Sigmoid colon (tissue), 6 donors: ENCODE measurements at regions not wholly inside any gene's neighbourhood (a gene's known extent, or its start where the extent isn't known, plus 50 kb on each side); places are given as distances from the start of the nearest gene placed in this dataset.

Experiments
- DNase-seq: peaks from one replicate; pipeline ENCODE4 v3.0.0-alpha.2; 2019
- H3K27ac ChIP-seq, 4 donors: fragments of 200-600 bp; sonication (generic); one replicate each; pipeline ENCODE4 v1.5.1; 2016 to 2019; ENCODE audit warnings: mild to moderate bottlenecking in 1 of 4
- H3K27me3 ChIP-seq, 3 donors: fragments of 200-600 bp; sonication (generic); one replicate each; pipeline ENCODE4 v1.5.1; 2019; ENCODE audit warnings: mild to moderate bottlenecking in 1 of 3
- H3K36me3 ChIP-seq, 4 donors: fragments of 200-600 bp; sonication (generic); one replicate each; pipeline ENCODE4 v1.5.1; 2016 to 2019
- H3K4me1 ChIP-seq, 4 donors: fragments of 200-600 bp; sonication (generic); one replicate each; pipeline ENCODE4 v1.5.1; 2017 to 2019
- H3K4me3 ChIP-seq, 4 donors: fragments of 200-600 bp; sonication (generic); one replicate each; pipeline ENCODE4 v1.5.1; 2017 to 2019; ENCODE audit warnings: mild to moderate bottlenecking in 2 of 4, moderate library complexity in 1 of 4
- H3K9me3 ChIP-seq, 4 donors: fragments of 200-600 bp in 3 of 4; sonication (generic) in 3 of 4; one replicate each; pipeline versions ENCODE4 v1.5.1 to v1.6.1; 2013 to 2019
- EP300 ChIP-seq, 4 donors: sonication (generic); formaldehyde crosslinking; IDR thresholded peaks; one replicate each; pipeline ENCODE4 v1.6.1; 2017; ENCODE audit warnings: antibody characterized with exemption in 4 of 4
- POLR2A ChIP-seq, 2 donors: fragments of 450-650 bp; IDR thresholded peaks; one replicate each; pipeline ENCODE4 v1.6.1; 2016; ENCODE audit warnings: antibody characterized with exemption in 2 of 2, mild to moderate bottlenecking in 2 of 2, moderate library complexity in 2 of 2
- POLR2AphosphoS5 ChIP-seq, 4 donors: sonication (generic); formaldehyde crosslinking; IDR thresholded peaks; one replicate each; pipeline ENCODE4 v1.6.1; 2017; ENCODE audit warnings: antibody characterized with exemption in 4 of 4
- WGBS, 2 donors: extraction: QIAGEN DNeasy Blood & Tissue Kit; methylation state at CpG; one replicate each; pipeline ENCODE4 v1.1.7; 2013; 5-methylcytosine and 5-hydroxymethylcytosine counted together
- intact Hi-C: fragments of 100-400 bp; cut with DNase I; formaldehyde crosslinking; loops from one replicate; pipeline ENCODE4 v1.15.1; 2023
- TF ChIP-seq, protein P1 (sequence below), 4 experiments: fragments of 450-650 bp in 3 of 4; fragments of 200-600 bp in 1 of 4; IDR thresholded peaks; one replicate each; pipeline ENCODE4 v1.5.1; 2016 to 2019; ENCODE audit warnings: antibody characterized with exemption in 4 of 4, mild to moderate bottlenecking in 3 of 4, moderate library complexity in 2 of 4
- donor health status: healthy with polysubstance abuse.
- donor health status: healthy.

DNA sequence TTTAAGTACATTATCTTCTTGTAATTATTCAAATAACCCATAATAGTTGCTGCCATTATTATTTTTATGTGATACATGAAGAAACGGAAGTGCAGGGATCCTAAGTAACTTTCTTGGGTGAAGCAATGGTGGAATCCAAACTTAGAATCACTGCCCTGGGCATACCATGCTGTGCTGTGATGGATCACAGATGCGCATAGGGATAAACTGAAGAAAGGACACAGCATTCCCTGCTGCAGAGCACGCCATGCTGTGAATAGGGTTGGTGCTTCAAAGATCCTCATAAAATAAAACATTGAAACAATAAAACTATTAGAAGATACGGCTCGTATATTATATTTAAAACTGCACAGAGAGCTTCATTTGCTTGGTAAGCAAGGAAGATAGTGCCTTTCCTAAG, 211.7 kb upstream of the ADAMTS16 start:
- 71 to 82% methylated on average over 5 of the region's 5 CpGs for WGBS, 2 donors
- H3K27me3 ChIP-seq, result no peaks in the 10 kb centered on the region
- H3K9me3 ChIP-seq, result no peaks in the 10 kb centered on the region
- peak overlapping the region in 3 of 4 donors; percentile 75 to 80 (median 76) for H3K27ac ChIP-seq
- peak; percentile 77 for DNase-seq
- TF ChIP-seq POLR2AphosphoS5 (IDR thresholded peaks at IDR 0.05), result peak; percentile 83 to 91 (median 87)
- TF ChIP-seq, protein P1, sequence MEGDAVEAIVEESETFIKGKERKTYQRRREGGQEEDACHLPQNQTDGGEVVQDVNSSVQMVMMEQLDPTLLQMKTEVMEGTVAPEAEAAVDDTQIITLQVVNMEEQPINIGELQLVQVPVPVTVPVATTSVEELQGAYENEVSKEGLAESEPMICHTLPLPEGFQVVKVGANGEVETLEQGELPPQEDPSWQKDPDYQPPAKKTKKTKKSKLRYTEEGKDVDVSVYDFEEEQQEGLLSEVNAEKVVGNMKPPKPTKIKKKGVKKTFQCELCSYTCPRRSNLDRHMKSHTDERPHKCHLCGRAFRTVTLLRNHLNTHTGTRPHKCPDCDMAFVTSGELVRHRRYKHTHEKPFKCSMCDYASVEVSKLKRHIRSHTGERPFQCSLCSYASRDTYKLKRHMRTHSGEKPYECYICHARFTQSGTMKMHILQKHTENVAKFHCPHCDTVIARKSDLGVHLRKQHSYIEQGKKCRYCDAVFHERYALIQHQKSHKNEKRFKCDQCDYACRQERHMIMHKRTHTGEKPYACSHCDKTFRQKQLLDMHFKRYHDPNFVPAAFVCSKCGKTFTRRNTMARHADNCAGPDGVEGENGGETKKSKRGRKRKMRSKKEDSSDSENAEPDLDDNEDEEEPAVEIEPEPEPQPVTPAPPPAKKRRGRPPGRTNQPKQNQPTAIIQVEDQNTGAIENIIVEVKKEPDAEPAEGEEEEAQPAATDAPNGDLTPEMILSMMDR (IDR thresholded peaks at IDR 0.05), result no peak
- TF ChIP-seq POLR2A (IDR thresholded peaks at IDR 0.05), result no peak
- peak; percentile 45 to 85 (median 60) for TF ChIP-seq EP300 (IDR thresholded peaks at IDR 0.05)
- intact Hi-C loops, result no loop called here
- no peaks in the 10 kb centered on the region for H3K36me3 ChIP-seq
- peaks cover 0 to 31% (median 23%) of the 10 kb centered on the region in 4 donors for H3K4me1 ChIP-seq
- no peak overlapping the region for H3K4me3 ChIP-seq

DNA sequence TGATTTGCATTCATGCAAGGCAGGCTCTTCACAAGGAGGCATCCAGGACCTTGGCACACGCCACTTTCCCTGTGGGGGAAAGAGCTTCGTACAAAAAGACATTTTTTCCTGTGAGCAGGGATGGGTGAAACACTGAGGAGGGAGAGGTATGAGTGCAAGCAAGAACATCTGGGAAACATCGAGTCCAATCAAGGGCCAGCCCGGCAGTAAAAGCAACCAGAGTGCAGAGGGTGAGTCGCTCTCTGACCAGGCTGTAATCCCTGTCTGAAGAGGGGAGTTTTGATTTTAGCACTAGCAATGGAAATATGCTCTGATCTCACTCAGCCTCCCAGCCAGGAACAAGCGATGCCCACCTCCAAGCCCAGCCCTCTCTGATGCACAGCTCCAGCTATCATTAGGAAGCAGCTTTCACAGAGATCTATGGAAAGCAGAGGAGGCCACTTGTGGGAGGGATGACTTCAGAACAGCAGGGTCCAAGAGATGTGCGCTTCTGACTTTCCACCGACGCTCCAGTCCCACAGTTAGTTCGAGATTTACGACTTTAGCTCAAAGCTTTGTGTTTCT, 211.0 kb upstream of the ADAMTS16 start:
- H3K27ac ChIP-seq, result peak overlapping the region in 3 of 4 donors; percentile 75 to 80 (median 76)
- H3K36me3 ChIP-seq, result no peaks in the 10 kb centered on the region
- intact Hi-C loops, result no loop called here
- H3K9me3 ChIP-seq, result no peaks in the 10 kb centered on the region
- no peaks in the 10 kb centered on the region for H3K27me3 ChIP-seq
- DNase-seq, result no peak
- peak overlapping the region in 1 of 4 donors; percentile 2 for H3K4me3 ChIP-seq
- TF ChIP-seq POLR2A (IDR thresholded peaks at IDR 0.05), result no peak
- TF ChIP-seq POLR2AphosphoS5 (IDR thresholded peaks at IDR 0.05), result peak in 2 of 4 donors; percentile 7 to 21
- TF ChIP-seq, protein P1 (IDR thresholded peaks at IDR 0.05), result no peak
- H3K4me1 ChIP-seq, result peaks cover 0 to 31% (median 23%) of the 10 kb centered on the region in 4 donors
- WGBS, 2 donors, result 70 to 71% methylated on average over 11 of the region's 11 CpGs

DNA sequence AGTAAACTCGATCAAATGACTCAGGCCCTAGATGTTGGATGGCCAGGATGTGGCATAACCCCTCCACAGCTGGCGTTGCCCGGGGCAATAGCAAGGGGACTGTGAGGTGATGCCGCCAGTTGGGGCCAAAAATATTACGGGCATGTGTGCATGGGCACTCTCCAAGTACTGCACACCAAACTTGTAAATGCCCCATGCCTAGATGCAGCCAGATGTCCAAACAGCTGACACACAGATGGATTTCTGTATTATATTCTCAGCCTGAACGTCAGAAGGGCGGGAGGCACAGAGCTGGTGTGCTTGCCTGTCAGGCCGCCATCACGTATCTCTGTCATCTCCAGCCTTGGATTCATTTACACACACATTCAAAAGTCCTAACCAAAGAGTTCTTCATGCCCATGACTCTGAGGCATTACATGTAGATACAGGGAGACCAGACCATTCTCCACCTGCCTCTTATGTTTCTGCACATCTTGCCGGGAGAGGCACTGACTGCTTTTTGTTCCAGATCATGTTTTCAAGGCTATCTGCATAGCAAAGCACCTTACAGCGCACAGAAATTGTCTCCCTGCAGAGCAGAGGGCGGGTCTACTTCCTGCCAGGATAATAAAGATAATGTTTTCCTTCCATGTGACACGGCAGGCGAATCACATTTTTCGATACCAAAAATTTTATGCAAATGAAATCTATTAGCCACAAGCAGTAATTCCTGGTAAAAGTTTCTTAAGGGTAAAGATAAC, 200.9 kb upstream of the ADAMTS16 start:
- Histone ChIP-seq H3K27ac (no peak overlapping the region), H3K27me3 (no peaks in the 10 kb centered on the region), H3K4me3 (no peak overlapping the region), H3K36me3 (no peaks in the 10 kb centered on the region), H3K4me1 (peaks cover 0 to 4% (median 1%) of the 10 kb centered on the region in 4 donors), H3K9me3 (no peaks in the 10 kb centered on the region)
- WGBS, 2 donors, result 63 to 77% methylated on average over 15 of the region's 15 CpGs
- DNase-seq, result no peak
- intact Hi-C loops, result no loop called here
- no peak for TF ChIP-seq EP300 (IDR thresholded peaks at IDR 0.05)
- TF ChIP-seq POLR2A (IDR thresholded peaks at IDR 0.05), result no peak
- TF ChIP-seq, protein P1 (IDR thresholded peaks at IDR 0.05), result no peak
- no peak for TF ChIP-seq POLR2AphosphoS5 (IDR thresholded peaks at IDR 0.05)

DNA sequence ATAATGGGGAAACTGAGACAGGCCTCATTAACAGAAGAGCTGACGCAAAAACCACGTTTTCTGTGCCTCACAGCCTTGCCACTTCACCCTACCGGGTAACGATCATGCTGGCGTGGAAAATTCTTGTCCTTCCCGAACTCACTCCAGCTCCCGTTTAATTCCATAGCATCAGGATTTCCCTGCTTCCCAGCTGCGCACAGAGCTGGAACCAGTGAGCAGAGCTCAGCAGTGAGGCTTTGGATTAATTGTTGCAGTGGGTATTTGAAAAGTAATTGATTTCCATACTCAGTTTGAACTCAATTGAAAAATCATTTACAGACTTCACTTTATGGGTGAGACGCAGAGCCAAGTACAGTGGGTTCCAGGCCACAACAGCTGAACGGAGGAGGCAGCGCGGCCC, 199.0 kb upstream of the ADAMTS16 start:
- DNase-seq, result no peak
- Histone ChIP-seq H3K36me3 (no peaks in the 10 kb centered on the region), H3K9me3 (no peaks in the 10 kb centered on the region), H3K4me3 (no peak overlapping the region), H3K27me3 (no peaks in the 10 kb centered on the region), H3K27ac (no peak overlapping the region), H3K4me1 (peaks cover 0 to 4% (median 1%) of the 10 kb centered on the region in 4 donors)
- intact Hi-C loops, result loop anchor here (5.0 kb wide), 1 partner anchor 481 kb away; the partner anchor contains the start of gene ICE1
- WGBS, 2 donors, result 84 to 88% methylated on average over 12 of the region's 12 CpGs
- TF ChIP-seq, protein P1 (IDR thresholded peaks at IDR 0.05), result no peak
- TF ChIP-seq POLR2A (IDR thresholded peaks at IDR 0.05) (no peak), EP300 (IDR thresholded peaks at IDR 0.05) (no peak)
